K562 (cell line): ENCODE measurements at regions not wholly inside any gene's neighbourhood (a gene's known extent, or its start where the extent isn't known, plus 50 kb on each side); places are given as distances from the start of the nearest gene placed in this dataset.

Experiments used
- CGGBP1 ChIP-seq: fragments of 250-450 bp; sonication (Bioruptor Pico); IDR thresholded peaks from 2 replicates; pipeline ENCODE4 v1.9.0; 2021; ENCODE audit warnings: mild to moderate bottlenecking
- DEAF1 ChIP-seq: fragments of 450-650 bp; formaldehyde crosslinking; IDR thresholded peaks from 2 replicates; pipeline ENCODE4 v1.4.0; 2020; ENCODE audit warnings: mild to moderate bottlenecking, moderate library complexity
- ETV5 ChIP-seq: sonication (generic); formaldehyde crosslinking; IDR thresholded peaks from 2 replicates; pipeline ENCODE4 v1.4.0; 2020; ENCODE audit warnings: low read depth, mild to moderate bottlenecking, missing genetic modification reagents
- HDAC2 ChIP-seq: fragments of 450-650 bp; IDR thresholded peaks from 2 replicates; pipeline ENCODE4 v1.6.1; 2016; ENCODE audit warnings: mild to moderate bottlenecking
- KLF10 ChIP-seq: fragments of 250-450 bp; sonication (Bioruptor Pico); IDR thresholded peaks from 2 replicates; pipeline ENCODE4 v1.6.1; 2021; ENCODE audit warnings: matching md5 sums
- LEF1 ChIP-seq: fragments of 450-650 bp; IDR thresholded peaks from 2 replicates; pipeline ENCODE4 v1.6.1; 2016; ENCODE audit warnings: mild to moderate bottlenecking
- MAFK ChIP-seq: IDR thresholded peaks from 2 replicates; pipeline ENCODE4 v1.6.1; 2011; ENCODE audit warnings: low read length, improper control_type of control experiment
- NFIC ChIP-seq: fragments of 450-650 bp; IDR thresholded peaks from 2 replicates; pipeline ENCODE4 v1.6.1; 2017; ENCODE audit warnings: mild to moderate bottlenecking, inconsistent platforms
- NRF1 ChIP-seq, 2 experiments: fragments of 450-650 bp; IDR thresholded peaks in 1 of 2; conservative IDR thresholded peaks in 1 of 2; 2 replicates each; pipeline ENCODE4 v1.6.1; 2014; ENCODE audit warnings: mild to moderate bottlenecking in 2 of 2
- POLR2AphosphoS5 ChIP-seq: IDR thresholded peaks from 2 replicates; pipeline ENCODE4 v1.6.1; 2011; ENCODE audit warnings: mild to moderate bottlenecking, low read depth, low read length, moderate library complexity; ENCODE audit not compliant: control insufficient read depth, insufficient read depth
- THAP7 ChIP-seq: fragments of 250-450 bp; sonication (Bioruptor Pico); IDR thresholded peaks from 2 replicates; pipeline ENCODE4 v1.5.0; 2021
- ZHX1 ChIP-seq: fragments of 150-350 bp; conservative IDR thresholded peaks from 2 replicates; pipeline ENCODE4 v1.6.1; 2014; ENCODE audit warnings: low read length
- ZNF3 ChIP-seq: fragments of 250-450 bp; sonication (Bioruptor Pico); IDR thresholded peaks from 2 replicates; pipeline ENCODE4 v1.5.0; 2021; ENCODE audit warnings: mild to moderate bottlenecking, moderate library complexity
- ZNF324 ChIP-seq: fragments of 250-450 bp; sonication (Bioruptor Pico); IDR thresholded peaks from 2 replicates; pipeline ENCODE4 v1.4.0; 2020; ENCODE audit warnings: mild to moderate bottlenecking
- ZNF512 ChIP-seq: IDR thresholded peaks from 2 replicates; pipeline ENCODE4 v1.6.1; 2016; ENCODE audit warnings: missing genetic modification characterization, missing compliant biosample characterization

GRCh38 chr5:99019812-99020697 is 91.2 kb upstream of the CHD1 start (continued):
- TF ChIP-seq POLR2AphosphoS5 (no peak), NRF1 (conservative IDR thresholded peaks at IDR 0.05 in 1 of 2, IDR thresholded peaks at IDR 0.05 in 1 of 2) (no peak), THAP7 (CRISPR knock-in tag) (no peak), CGGBP1 (CRISPR knock-in tag) (no peak), DEAF1 (no peak), LEF1 (peak; percentile 19; the same call in 1 of the 2 replicates), ZHX1 (no peak), HDAC2 (0 out of 2 replicates have a peak, but pooled peaks have one; percentile 33), NFIC (no peak), ZNF512 (no peak), ZNF324 (CRISPR knock-in tag) (no peak), ZNF3 (CRISPR knock-in tag) (no peak), ETV5 (CRISPR knock-in tag) (no peak), KLF10 (CRISPR knock-in tag) (no peak), MAFK (peak; percentile 36; the same call in 1 of the 2 replicates)
